Activated CD8-positive, alpha-beta memory T cell treated with anti-CD3 and anti-CD28 coated beads for 36 hours (primary cell): ENCODE measurements at regions not wholly inside any gene's neighbourhood (a gene's known extent, or its start where the extent isn't known, plus 50 kb on each side); places are given as distances from the start of the nearest gene placed in this dataset.
"Not testable (repeated sequence)": the region's sequence is repeated elsewhere in the genome, so short reads cannot be mapped to it uniquely, and the experiment has no call there.

ENCODE experiments used
- CTCF ChIA-PET: fragments of 350-600 bp; sonication (Branson Sonifier 250); formaldehyde crosslinking; loops from one replicate; lab custom pipeline; 2021; ENCODE audit warnings: antibody characterized with exemption; lab: Charles Lee
- POLR2A ChIA-PET: fragments of 350-600 bp; sonication (Branson Sonifier 250); formaldehyde crosslinking; loops from one replicate; lab custom pipeline; 2021; ENCODE audit warnings: antibody characterized with exemption; lab: Charles Lee

GRCh38 chr16:85526185-85526974, 86.7 kb upstream of the GSE1 start:
- POLR2A ChIA-PET, result interaction anchor here (0.5 kb wide), 1 partner anchor 37 kb away, joined by 7 read pairs; no protein-coding TSS in a partner anchor

DNA sequence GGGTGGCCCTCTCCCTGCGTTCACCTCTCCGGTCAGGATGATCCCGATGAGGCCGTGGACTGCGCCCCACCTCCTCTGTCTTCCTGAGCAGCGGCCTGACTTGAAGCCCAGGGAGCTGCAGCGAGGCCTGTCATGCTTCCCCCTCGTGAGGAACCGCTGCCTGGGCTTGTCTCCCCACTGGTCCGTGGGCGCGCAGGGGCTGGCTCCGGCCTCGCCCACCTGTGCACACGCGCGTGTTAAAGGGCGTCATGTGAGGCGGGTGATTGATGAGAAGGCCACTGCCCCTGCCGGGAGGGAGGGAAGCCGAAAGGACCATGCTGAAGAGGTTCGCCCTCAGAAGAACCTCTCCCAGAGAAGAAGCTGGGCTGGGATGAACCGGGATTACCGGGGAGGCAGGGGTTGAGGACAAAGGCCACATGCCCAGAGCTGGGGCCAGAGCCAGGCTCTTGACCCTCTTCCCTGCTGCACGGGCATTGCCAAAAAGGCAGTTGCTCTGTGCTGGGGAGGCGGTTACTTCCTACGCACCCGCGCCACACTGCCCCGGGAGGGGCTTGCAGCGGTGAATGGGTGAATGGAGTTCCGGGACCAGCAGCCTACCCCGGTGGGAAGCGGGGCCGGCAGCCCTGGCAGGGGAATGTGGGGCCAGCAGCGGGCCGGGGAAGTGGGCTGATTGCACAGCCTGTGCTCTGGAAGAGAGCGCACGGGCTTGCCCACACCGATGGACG, 85.9 kb upstream of the GSE1 start:
- ChIA-PET POLR2A (no interaction called here), CTCF (interaction anchor here (1.5 to 1.6 kb wide), 2 partner anchors 34 to 83 kb away, joined by 3 read pairs; no protein-coding TSS in a partner anchor)

More at GRCh38 chr16:85526185-85526974, 86.7 kb upstream of the GSE1 start:
- CTCF ChIA-PET, result interaction anchor here (1.6 kb wide), 1 partner anchor 84 kb away, joined by 3 read pairs; no protein-coding TSS in a partner anchor

DNA sequence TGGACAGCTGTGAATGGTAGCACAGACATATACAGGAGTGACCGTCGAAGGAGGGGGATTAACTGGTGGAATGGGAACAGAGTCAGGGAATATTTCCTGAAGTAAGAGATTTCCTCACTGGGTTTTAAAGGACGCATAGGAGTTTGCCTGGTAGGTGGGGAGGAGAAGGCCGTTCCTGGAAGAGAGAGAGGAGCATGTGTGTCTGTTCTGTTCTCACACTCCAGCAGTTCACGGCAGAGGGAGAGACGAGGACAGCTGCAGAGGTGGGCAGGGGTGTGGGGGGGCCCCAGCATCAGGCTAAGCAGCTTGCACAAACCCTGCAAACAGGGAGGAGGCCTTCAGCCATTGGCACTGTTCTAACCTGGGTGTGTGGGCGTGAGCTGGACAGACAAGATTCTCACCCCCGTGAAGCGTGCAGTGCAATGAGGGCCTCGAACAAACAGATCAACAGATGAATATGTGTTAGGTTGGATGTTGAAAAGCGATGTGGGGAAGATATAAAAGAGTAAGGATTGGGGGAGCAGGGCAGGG, 85.3 kb upstream of the GSE1 start:
- CTCF ChIA-PET, result interaction anchor here (1.5 to 1.6 kb wide), 2 partner anchors 35 to 82 kb away, joined by 3 read pairs; no protein-coding TSS in a partner anchor
- POLR2A ChIA-PET, result no interaction called here

DNA sequence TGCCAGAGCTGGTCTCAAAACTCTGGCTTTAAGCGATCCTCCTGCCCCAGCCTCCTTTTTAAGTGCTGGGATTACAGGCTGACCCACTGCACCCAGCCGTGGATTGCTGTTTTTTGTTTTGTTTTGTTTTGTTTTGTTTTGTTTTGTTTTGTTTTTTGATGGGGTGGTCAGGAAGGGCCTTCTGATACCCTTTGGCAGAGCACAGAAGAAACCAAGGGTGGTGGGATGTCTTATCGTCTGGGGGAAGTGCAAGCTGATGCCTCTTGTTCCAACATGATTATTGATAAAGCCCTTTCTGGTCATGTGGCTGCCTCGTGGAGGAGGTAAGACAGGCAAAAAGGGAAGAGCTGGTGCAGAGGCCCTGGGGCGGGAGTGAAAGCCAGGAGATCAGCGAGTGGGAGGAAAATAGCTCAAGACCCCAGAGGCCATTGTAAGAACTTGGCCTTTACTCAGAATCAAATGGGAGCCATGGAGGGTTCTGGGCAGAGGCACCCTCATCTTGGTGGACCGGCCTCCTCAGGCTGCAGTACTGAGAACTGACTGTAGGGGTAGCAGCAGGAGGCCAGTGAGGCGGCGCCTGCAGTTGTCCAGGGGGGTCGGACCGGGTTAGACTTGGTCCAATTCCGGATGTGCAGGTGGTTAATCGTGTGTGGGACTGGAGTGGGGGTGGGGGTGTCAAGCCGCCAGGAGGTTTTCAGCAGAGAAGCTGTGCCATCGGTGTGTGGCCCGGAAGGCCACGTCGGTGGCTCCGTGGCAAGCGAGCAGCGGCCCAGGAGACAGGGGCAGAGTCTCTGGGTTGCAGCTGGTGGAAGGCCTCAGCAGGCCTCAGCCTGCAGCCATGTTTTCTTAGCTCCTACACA, 84.4 kb upstream of the GSE1 start:
- POLR2A ChIA-PET, result no interaction called here

GRCh38 chr16:85529489-85530369, 83.4 kb upstream of the GSE1 start:
- POLR2A ChIA-PET, result no interaction called here
- CTCF ChIA-PET, result interaction anchor here (0.6 to 2.0 kb wide), 7 partner anchors 10 to 86 kb away, joined by 3 to 5 read pairs (median 3); no protein-coding TSS in a partner anchor

More for the DNA sequence above, 84.4 kb upstream of the GSE1 start:
- CTCF ChIA-PET, result interaction anchor here (0.6 to 2.0 kb wide), 8 partner anchors 11 to 85 kb away, joined by 3 to 5 read pairs (median 3); no protein-coding TSS in a partner anchor

- POLR2A ChIA-PET, result no interaction called here
Observed at GRCh38 chr16:85530370-85530739, 82.8 kb upstream of the GSE1 start.

GRCh38 chr16:85531516-85531915, 81.6 kb upstream of the GSE1 start:
- CTCF ChIA-PET, result no interaction called here
- POLR2A ChIA-PET, result no interaction called here

More at GRCh38 chr16:85530370-85530739, 82.8 kb upstream of the GSE1 start:
- CTCF ChIA-PET, result interaction anchor here (2.0 kb wide), 1 partner anchor 39 kb away, joined by 4 read pairs; no protein-coding TSS in a partner anchor

DNA sequence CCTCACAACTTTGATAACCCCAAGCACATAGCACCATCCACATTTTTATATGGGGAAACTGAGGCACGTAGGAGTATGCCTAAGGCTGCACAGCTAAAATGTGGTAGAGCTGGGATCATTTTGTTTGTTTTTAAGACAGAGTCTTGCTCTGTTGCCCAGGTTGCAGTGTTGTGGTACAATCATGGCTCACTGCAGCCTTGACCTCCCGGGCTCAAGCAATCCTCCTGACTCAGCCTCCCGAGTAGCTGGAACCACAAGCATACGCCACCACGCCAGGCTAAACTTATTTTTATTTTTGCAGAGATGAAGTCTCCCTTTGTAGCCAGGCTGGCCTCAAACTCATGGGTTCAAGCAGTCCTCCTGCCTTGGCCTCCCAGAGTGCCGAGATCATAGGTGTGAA, 81.0 kb upstream of the GSE1 start:
- CTCF ChIA-PET, result no interaction called here

DNA sequence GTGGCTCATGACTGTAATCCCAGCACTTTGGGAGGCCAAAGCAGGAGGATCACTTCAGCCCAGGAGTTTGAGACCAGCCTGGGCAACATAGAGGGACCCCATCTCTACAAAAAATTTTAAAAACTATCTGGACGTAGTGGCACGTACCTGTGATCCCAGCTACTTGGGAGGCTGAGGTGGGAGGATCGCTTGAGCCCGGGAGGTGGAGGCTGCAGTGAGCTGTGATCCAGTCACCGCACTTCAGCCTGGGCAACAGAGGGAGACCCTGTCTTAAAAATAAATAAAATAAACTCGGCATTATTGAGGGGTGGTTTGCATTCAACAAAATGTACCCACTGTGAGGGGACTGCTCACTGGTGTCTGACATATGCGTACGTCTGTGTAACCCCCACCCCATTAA, 79.5 kb upstream of the GSE1 start:
- POLR2A ChIA-PET, CTCF ChIA-PET: not testable (repeated sequence)

More for the DNA sequence above, 81.0 kb upstream of the GSE1 start:
- POLR2A ChIA-PET, result no interaction called here

DNA sequence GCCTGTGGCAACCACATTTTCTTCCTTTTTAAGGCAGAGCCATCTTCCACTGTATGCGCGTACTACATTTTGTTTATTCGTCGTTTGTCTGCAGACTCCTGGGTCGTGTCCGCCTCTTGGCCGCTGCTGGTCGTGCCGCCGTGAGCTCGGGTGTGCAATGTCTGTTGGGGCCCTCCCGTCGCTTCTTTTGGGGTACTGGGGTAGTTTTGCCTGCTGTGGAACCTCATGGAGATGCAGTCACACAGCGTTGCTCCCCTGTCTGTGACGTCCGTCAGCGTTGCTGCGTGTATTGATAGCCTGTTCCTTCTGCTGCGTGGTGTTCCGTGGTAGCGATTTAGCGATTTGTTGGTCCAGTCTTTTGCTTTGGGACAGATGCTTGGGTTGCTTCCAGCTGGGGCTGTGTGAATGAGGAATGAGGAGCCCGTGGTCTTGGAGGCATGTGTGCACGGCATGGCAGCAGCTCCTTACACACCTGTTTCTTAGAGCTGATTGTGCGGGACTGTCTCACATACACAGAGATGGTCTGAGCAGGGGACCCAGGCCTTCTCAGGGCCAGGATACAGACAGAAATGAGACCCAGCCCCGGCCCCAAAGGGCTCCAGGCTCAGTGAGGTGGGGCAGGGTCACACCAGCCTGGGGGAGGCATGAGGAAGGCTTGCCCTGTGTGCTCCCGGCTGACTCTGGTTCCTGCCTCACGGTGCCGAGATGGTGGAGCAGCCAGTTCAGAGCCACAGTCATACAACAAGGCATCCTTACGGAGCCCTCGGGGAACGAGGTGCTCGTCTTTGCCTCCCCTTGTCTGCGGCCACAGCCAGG, 78.4 kb upstream of the GSE1 start:
- ChIA-PET CTCF (interaction anchor here (1.2 kb wide), 1 partner anchor 119 kb away, joined by 3 read pairs; no protein-coding TSS in a partner anchor), POLR2A (no interaction called here)

GRCh38 chr16:85535352-85536072, 77.6 kb upstream of the GSE1 start:
- CTCF ChIA-PET, result interaction anchor here (1.2 kb wide), 1 partner anchor 119 kb away, joined by 3 read pairs; no protein-coding TSS in a partner anchor
- POLR2A ChIA-PET, result no interaction called here

DNA sequence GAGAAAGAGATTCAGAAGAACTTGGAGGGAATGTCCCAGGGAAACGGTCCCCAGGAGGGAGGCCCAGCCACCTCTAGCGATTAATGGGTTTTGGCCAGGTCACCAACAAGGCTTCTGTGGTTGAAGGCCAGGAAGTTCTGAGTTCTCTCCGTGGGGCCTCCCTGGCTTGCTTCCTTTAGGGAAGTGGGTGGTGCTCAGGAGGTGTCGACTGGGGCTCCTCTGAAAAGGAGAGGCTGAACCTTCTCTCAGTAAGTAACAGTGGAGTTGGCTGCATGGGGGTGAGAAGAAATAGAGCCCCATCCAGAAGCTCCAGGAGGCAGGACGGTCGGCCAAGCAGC, 77.1 kb upstream of the GSE1 start:
- ChIA-PET CTCF (no interaction called here), POLR2A (no interaction called here)

GRCh38 chr16:85536411-85537330, 76.5 kb upstream of the GSE1 start:
- POLR2A ChIA-PET, result no interaction called here
- CTCF ChIA-PET, result no interaction called here

- CTCF ChIA-PET, result no interaction called here
- POLR2A ChIA-PET, result no interaction called here
Observed at GRCh38 chr16:85537331-85537788, 75.8 kb upstream of the GSE1 start.

DNA sequence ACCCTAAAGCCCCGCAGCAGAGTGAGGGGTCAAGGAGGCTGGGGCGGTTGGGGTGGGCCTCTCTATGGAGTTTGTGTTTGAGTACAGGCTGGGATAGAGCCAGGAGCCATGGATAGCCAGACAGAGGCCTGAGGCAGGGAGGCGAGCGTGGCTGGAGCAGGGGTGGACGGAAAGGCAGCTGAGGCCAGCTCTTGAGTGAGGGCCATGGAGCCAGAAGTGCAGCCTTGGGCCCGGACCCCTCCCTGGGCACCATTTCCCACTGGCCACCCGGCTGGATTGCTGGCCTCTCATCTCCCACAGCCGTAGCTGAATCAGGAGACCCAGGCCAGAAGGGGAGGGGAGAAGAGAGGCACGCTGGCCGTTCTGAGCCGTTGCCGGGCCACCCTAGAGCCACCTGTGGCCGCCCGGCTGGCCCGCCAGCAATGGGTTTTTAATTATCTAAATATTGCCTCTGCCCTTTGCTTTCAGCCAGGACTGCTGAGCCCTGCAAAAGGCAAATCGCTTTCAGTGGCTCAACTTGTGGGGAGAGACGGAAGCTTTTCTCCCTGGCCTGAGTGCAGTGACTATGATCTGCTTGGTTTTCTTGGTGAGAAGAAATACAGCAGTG, 75.2 kb upstream of the GSE1 start:
- CTCF ChIA-PET, result interaction anchor here (1.3 kb wide), 1 partner anchor 73 kb away, joined by 3 read pairs; no protein-coding TSS in a partner anchor
- POLR2A ChIA-PET, result no interaction called here
